HL-60 (cell line): ENCODE measurements at regions not wholly inside any gene's neighbourhood (a gene's known extent, or its start where the extent isn't known, plus 50 kb on each side); places are given as distances from the start of the nearest gene placed in this dataset.

Experiments
- DNase-seq, 2 experiments: peaks; one replicate each; pipeline ENCODE4 v3.0.0-alpha.2; 2010 to 2020; ENCODE audit warnings: low read depth in 1 of 2, low spot score in 1 of 2
- H3K27ac ChIP-seq: fragments of 250-450 bp; sonication (Bioruptor Pico); replicated peaks from 2 replicates; pipeline ENCODE4 v1.5.1; 2020; ENCODE audit warnings: mild to moderate bottlenecking, moderate library complexity
- H3K27me3 ChIP-seq: fragments of 250-450 bp; sonication (Bioruptor Pico); 2 replicates; pipeline ENCODE4 v1.5.1; 2021; ENCODE audit warnings: mild to moderate bottlenecking, moderate library complexity; ENCODE audit not compliant: insufficient read depth, poor library complexity, severe bottlenecking
- H3K4me3 ChIP-seq: replicated peaks from 2 replicates; pipeline ENCODE4 v1.5.1; 2011; ENCODE audit warnings: mild to moderate bottlenecking, control low read depth, low read length; ENCODE audit not compliant: insufficient read depth
- GABPA ChIP-seq: IDR thresholded peaks from 2 replicates; pipeline ENCODE4 v1.6.1; 2012; ENCODE audit warnings: low read depth
- POLR2AphosphoS5 ChIP-seq: IDR thresholded peaks from 2 replicates; pipeline ENCODE4 v1.6.1; 2012; ENCODE audit warnings: low read depth
- REST ChIP-seq: IDR thresholded peaks from 2 replicates; pipeline ENCODE4 v1.6.1; 2012; ENCODE audit warnings: low read depth; ENCODE audit not compliant: insufficient replicate concordance
- SPI1 ChIP-seq: IDR thresholded peaks from 2 replicates; pipeline ENCODE4 v1.6.1; 2012; ENCODE audit warnings: low read depth, mild to moderate bottlenecking, borderline replicate concordance
- TF ChIP-seq, protein P1 (sequence below): IDR thresholded peaks from one replicate; pipeline ENCODE4 v1.5.1; 2011; ENCODE audit warnings: low read length, control low read depth, inconsistent platforms; ENCODE audit not compliant: insufficient read depth

GRCh38 chr10:128316121-128316726 is 190.0 kb upstream of the MKI67 start:
- Histone ChIP-seq H3K27ac (no peak overlapping the region), H3K4me3 (no peak overlapping the region), H3K27me3 (peaks cover 2% of the 10 kb centered on the region)
- TF ChIP-seq GABPA (no peak), SPI1 (no peak), REST (no peak), POLR2AphosphoS5 (no peak)
- TF ChIP-seq, protein P1, sequence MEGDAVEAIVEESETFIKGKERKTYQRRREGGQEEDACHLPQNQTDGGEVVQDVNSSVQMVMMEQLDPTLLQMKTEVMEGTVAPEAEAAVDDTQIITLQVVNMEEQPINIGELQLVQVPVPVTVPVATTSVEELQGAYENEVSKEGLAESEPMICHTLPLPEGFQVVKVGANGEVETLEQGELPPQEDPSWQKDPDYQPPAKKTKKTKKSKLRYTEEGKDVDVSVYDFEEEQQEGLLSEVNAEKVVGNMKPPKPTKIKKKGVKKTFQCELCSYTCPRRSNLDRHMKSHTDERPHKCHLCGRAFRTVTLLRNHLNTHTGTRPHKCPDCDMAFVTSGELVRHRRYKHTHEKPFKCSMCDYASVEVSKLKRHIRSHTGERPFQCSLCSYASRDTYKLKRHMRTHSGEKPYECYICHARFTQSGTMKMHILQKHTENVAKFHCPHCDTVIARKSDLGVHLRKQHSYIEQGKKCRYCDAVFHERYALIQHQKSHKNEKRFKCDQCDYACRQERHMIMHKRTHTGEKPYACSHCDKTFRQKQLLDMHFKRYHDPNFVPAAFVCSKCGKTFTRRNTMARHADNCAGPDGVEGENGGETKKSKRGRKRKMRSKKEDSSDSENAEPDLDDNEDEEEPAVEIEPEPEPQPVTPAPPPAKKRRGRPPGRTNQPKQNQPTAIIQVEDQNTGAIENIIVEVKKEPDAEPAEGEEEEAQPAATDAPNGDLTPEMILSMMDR: no peak
- DNase-seq: no peak

GRCh38 chr10:128316925-128317324 is 190.7 kb upstream of the MKI67 start:
- Histone ChIP-seq H3K27ac (no peak overlapping the region), H3K4me3 (no peak overlapping the region), H3K27me3 (peaks cover 2% of the 10 kb centered on the region)
- no peak for DNase-seq
- no peak for TF ChIP-seq SPI1

DNA sequence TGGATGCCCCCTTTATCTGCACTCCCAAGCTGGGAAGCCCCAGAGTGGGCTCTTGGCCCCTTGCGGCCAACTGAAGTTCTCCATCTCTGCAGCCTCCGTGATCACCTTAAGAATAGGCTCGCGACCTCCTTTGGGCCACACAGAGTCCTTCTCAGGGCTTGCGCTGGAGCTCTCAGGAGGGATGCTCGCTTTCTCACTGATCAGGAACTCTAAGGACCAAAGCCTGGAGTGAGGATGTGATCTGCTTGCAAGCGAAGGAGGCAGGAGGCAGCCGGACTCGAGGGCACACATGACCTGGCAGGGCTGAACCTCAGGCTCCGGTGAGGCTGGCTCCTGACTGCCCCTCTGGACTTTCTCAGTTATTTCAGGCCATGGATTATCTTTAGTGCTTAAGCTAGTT is 192.1 kb upstream of the MKI67 start:
- no peak overlapping the region for H3K27ac ChIP-seq
- peaks cover 2% of the 10 kb centered on the region for H3K27me3 ChIP-seq
- no peak for DNase-seq
- H3K4me3 ChIP-seq: no peak overlapping the region
- TF ChIP-seq, protein P1: no peak
- TF ChIP-seq REST (no peak), SPI1 (no peak), POLR2AphosphoS5 (no peak), GABPA (no peak)

DNA sequence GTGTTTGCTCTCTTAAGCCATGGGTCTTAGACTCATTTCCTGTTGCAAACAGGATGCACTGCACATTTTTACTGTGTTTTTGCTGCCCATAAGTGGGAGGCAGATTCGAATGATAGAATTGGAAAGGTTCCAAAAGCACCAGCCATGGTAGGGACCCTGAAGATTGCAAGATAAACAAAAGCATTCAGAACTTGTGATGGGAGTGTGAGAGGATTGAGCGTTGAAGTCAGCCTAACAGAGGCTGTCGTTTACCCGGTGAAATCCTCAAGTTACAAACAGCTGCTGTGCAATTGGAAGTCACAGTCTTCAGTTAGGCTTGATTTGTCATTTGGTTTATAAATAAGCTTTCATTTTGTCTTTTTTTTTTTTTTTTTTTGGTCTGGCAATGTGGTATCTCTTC is 192.7 kb upstream of the MKI67 start:
- Histone ChIP-seq H3K4me3 (no peak overlapping the region), H3K27me3 (peaks cover 2% of the 10 kb centered on the region), H3K27ac (no peak overlapping the region)
- DNase-seq: no peak
- TF ChIP-seq GABPA (no peak), SPI1 (no peak), REST (no peak), POLR2AphosphoS5 (no peak)
- TF ChIP-seq, protein P1: no peak
